ENCODE measurements at regions not wholly inside any gene's neighbourhood (a gene's known extent, or its start where the extent isn't known, plus 50 kb on each side); places are given as distances from the start of the nearest gene placed in this dataset.

GRCh38 chr9:82153032-82153431, 164.5 kb downstream of the SPATA31D1 start:
- no peak for DNase-seq (ENCODE audit: low spot score)

GRCh38 chr9:82154573-82154972, 166.0 kb downstream of the SPATA31D1 start:
- no peak for DNase-seq (ENCODE audit: low spot score)

GRCh38 chr9:82161876-82162275, 173.3 kb downstream of the SPATA31D1 start:
- DNase-seq (ENCODE audit: low spot score) = no peak

GRCh38 chr9:82164159-82164558, 175.6 kb downstream of the SPATA31D1 start:
- DNase-seq (ENCODE audit: low spot score) = no peak

- no peak for DNase-seq (ENCODE audit: low spot score)
Measured at GRCh38 chr9:82167296-82167695, 178.7 kb downstream of the SPATA31D1 start.

GRCh38 chr9:82168585-82168984, 180.0 kb downstream of the SPATA31D1 start:
- peak; percentile 69 for DNase-seq (ENCODE audit: low spot score)

- DNase-seq (ENCODE audit: low spot score) = no peak
Measured at GRCh38 chr9:82170866-82171265, 182.3 kb downstream of the SPATA31D1 start.

- no peak for DNase-seq (ENCODE audit: low spot score)
Measured at GRCh38 chr9:82171271-82171670, 182.7 kb downstream of the SPATA31D1 start.

GRCh38 chr9:82180711-82181110, 192.1 kb downstream of the SPATA31D1 start:
- no peak for DNase-seq (ENCODE audit: low spot score)

GRCh38 chr9:82183181-82183860, 194.7 kb downstream of the SPATA31D1 start:
- DNase-seq (ENCODE audit: low spot score) = no peak

GRCh38 chr9:82184524-82184923, 196.0 kb downstream of the SPATA31D1 start:
- no peak for DNase-seq (ENCODE audit: low spot score)

GRCh38 chr9:82188817-82189216, 200.2 kb downstream of the SPATA31D1 start:
- no peak for DNase-seq (ENCODE audit: low spot score)

GRCh38 chr9:82191082-82191770, 202.7 kb downstream of the SPATA31D1 start:
- no peak for DNase-seq (ENCODE audit: low spot score)

GRCh38 chr9:82192211-82192610, 203.6 kb downstream of the SPATA31D1 start:
- no peak for DNase-seq (ENCODE audit: low spot score)

- DNase-seq (ENCODE audit: low spot score) = no peak
Measured at GRCh38 chr9:82196622-82197441, 208.3 kb downstream of the SPATA31D1 start.

- DNase-seq (ENCODE audit: low spot score) = no peak
Measured at GRCh38 chr9:82201196-82201595, 212.6 kb downstream of the SPATA31D1 start.

GRCh38 chr9:82202808-82203207, 214.2 kb downstream of the SPATA31D1 start:
- peak; percentile 53 for DNase-seq (ENCODE audit: low spot score)

GRCh38 chr9:82206490-82206889, 217.9 kb downstream of the SPATA31D1 start:
- DNase-seq (ENCODE audit: low spot score) = no peak

- DNase-seq (ENCODE audit: low spot score) = no peak
Measured at GRCh38 chr9:82206946-82207345, 218.4 kb downstream of the SPATA31D1 start.

GRCh38 chr9:82208741-82209450, 220.3 kb downstream of the SPATA31D1 start:
- peak; percentile 1 for DNase-seq (ENCODE audit: low spot score)

- DNase-seq (ENCODE audit: low spot score) = no peak
Measured at GRCh38 chr9:82209797-82210470, 221.4 kb downstream of the SPATA31D1 start.

GRCh38 chr9:82212885-82213284, 224.3 kb downstream of the SPATA31D1 start:
- DNase-seq (ENCODE audit: low spot score) = no peak
